Adrenal gland (tissue), 9 donors: ENCODE measurements at regions not wholly inside any gene's neighbourhood (a gene's known extent, or its start where the extent isn't known, plus 50 kb on each side); places are given as distances from the start of the nearest gene placed in this dataset.

Source experiments
- DNase-seq, 7 donors: peaks; one replicate each; pipeline ENCODE4 v3.0.0-alpha.2; 2019 to 2020
- H3K27ac ChIP-seq, 5 donors: fragments of 200-600 bp; sonication (generic) in 4 of 5; 1 replicate in 3 of 5; 2 replicates in 2 of 5; pipeline versions ENCODE4 v1.5.1 to v1.8.0; 2016 to 2020; ENCODE audit warnings: mild to moderate bottlenecking in 1 of 5
- H3K27me3 ChIP-seq: fragments of 200-600 bp; 2 replicates; pipeline ENCODE4 v1.8.0; 2021
- H3K36me3 ChIP-seq, 2 donors: fragments of 200-600 bp; replicated peaks in 1 of 2; 1 replicate in 1 of 2; 2 replicates in 1 of 2; pipeline versions ENCODE4 v1.5.1 to v1.8.0; 2018 to 2022
- H3K4me1 ChIP-seq, 2 donors: fragments of 200-600 bp; replicated peaks in 1 of 2; 1 replicate in 1 of 2; 2 replicates in 1 of 2; pipeline versions ENCODE4 v1.5.1 to v1.8.0; 2018 to 2021
- H3K4me3 ChIP-seq, 4 donors: fragments of 200-600 bp; sonication (generic) in 3 of 4; one replicate each; pipeline ENCODE4 v1.5.1; 2016 to 2018
- H3K9me3 ChIP-seq, 3 donors: fragments of 200-600 bp; sonication (generic) in 1 of 3; replicated peaks in 1 of 3; 1 replicate in 2 of 3; 2 replicates in 1 of 3; pipeline versions ENCODE4 v1.5.1 to v1.8.0; 2016 to 2021
- POLR2A ChIP-seq, 2 donors: fragments of 450-650 bp; IDR thresholded peaks; one replicate each; pipeline ENCODE4 v1.6.1; 2017; ENCODE audit warnings: antibody characterized with exemption in 2 of 2, mild to moderate bottlenecking in 2 of 2, moderate library complexity in 1 of 2
- WGBS, 4 donors: extraction: QIAGEN DNeasy Blood & Tissue Kit in 2 of 4; methylation state at CpG; one replicate each; pipeline versions ENCODE4 v1.1.5 to v1.1.7; 2013 to 2017; 5-methylcytosine and 5-hydroxymethylcytosine counted together
- intact Hi-C, 2 donors: fragments of 100-400 bp; cut with DNase I; formaldehyde crosslinking; loops; one replicate each; pipeline versions ENCODE4 v1.14.1 to v1.15.0; 2022 to 2023
- TF ChIP-seq, protein P1 (sequence below), 6 experiments: fragments of 450-650 bp in 4 of 6; fragments of 200-600 bp in 2 of 6; sonication (generic) in 1 of 6; IDR thresholded peaks; 1 replicate in 5 of 6; 2 replicates in 1 of 6; pipeline versions ENCODE4 v1.5.1 to v1.8.0; 2016 to 2021; ENCODE audit warnings: antibody characterized with exemption in 6 of 6, mild to moderate bottlenecking in 2 of 6, moderate library complexity in 1 of 6
- donor health status: healthy with polysubstance abuse.
- donor health status: Bipolar disorder and iron deficiency.
- donor health status: DM: yes; HTN: yes; CAD: no.
- donor health status: DM: no; HTN: no; CAD: no.
- donor health status: DM: no; HTN: no; CAD: no.

DNA sequence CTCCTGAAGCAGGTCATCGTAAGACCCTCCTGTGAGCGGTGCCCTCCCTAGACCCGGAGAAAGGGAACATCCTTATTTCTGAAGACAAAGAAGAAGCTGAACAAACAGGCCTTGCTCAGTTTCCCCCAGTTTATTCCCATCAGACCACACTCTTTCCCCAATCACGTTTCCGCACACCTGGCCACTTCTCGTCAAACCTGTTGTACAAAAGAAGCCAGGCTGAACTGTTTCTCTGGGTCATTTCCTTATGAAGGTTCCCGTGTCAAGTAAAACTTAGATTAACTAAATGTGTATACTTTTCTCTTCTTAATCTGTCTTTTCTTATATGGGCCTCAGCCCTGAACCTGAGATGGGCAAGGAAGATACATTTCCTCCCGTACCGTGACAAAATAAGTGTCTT is 111.6 kb upstream of the ENPP6 start:
- no peaks in the 10 kb centered on the region for H3K9me3 ChIP-seq
- DNase-seq, result peak in 1 of 7 donors; percentile 20
- no peaks in the 10 kb centered on the region for H3K36me3 ChIP-seq
- peaks cover 23 to 28% of the 10 kb centered on the region in 2 donors for H3K4me1 ChIP-seq
- intact Hi-C loops, result no loop called here
- H3K27ac ChIP-seq, result peak overlapping the region in 2 of 5 donors; percentile 32 to 64
- no peaks in the 10 kb centered on the region for H3K27me3 ChIP-seq
- TF ChIP-seq, protein P1, sequence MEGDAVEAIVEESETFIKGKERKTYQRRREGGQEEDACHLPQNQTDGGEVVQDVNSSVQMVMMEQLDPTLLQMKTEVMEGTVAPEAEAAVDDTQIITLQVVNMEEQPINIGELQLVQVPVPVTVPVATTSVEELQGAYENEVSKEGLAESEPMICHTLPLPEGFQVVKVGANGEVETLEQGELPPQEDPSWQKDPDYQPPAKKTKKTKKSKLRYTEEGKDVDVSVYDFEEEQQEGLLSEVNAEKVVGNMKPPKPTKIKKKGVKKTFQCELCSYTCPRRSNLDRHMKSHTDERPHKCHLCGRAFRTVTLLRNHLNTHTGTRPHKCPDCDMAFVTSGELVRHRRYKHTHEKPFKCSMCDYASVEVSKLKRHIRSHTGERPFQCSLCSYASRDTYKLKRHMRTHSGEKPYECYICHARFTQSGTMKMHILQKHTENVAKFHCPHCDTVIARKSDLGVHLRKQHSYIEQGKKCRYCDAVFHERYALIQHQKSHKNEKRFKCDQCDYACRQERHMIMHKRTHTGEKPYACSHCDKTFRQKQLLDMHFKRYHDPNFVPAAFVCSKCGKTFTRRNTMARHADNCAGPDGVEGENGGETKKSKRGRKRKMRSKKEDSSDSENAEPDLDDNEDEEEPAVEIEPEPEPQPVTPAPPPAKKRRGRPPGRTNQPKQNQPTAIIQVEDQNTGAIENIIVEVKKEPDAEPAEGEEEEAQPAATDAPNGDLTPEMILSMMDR (IDR thresholded peaks at IDR 0.05), result no peak
- no peak for TF ChIP-seq POLR2A (IDR thresholded peaks at IDR 0.05)
- 89 to 92% (median 91%) methylated on average over 9 of the region's 9 CpGs for WGBS, 4 donors
- no peak overlapping the region for H3K4me3 ChIP-seq

DNA sequence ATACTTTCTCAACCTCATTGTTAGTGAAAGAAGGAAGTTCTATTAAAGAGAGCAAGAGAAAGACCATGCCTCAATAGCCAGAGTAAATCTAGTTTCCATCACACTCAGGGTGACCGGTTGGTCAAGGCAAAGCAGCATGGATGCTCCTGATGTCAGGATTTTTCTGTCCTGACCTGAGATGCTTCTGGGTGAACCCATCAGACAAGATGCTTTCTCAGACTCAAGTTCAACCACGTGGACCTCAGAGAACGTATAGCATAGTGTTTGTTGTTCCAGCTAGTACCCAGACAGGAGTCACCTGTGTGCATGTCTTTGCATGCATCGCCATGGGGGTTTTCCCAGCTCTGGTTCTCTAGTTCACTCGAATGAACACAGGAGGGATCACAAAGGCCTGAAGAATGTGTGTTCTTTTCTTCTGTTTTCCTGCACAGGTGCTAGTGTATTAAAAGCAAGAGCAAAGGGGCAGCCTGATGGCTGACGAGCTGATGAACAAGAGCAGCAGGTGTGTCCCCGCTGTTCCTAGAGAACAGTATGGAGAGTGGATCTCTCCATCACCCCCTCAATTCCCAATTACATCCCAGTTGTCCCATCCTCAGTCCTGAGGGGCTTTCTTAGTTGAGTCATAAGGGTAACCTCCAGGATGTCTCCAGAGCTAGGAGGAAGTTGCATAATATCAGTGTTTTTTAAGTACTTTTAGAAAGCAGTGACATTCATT is 110.5 kb upstream of the ENPP6 start:
- Histone ChIP-seq H3K9me3 (no peaks in the 10 kb centered on the region), H3K36me3 (no peaks in the 10 kb centered on the region), H3K4me1 (peaks cover 22 to 25% of the 10 kb centered on the region in 2 donors), H3K4me3 (no peak overlapping the region), H3K27ac (no peak overlapping the region), H3K27me3 (no peaks in the 10 kb centered on the region)
- DNase-seq, result peak in 2 of 7 donors; percentile 11 to 45
- intact Hi-C loops, result no loop called here
- TF ChIP-seq, protein P1 (IDR thresholded peaks at IDR 0.05), result no peak
- no peak for TF ChIP-seq POLR2A (IDR thresholded peaks at IDR 0.05)
- 84 to 95% (median 85%) methylated on average over 5 to 7 of the region's 7 CpGs for WGBS, 4 donors

DNA sequence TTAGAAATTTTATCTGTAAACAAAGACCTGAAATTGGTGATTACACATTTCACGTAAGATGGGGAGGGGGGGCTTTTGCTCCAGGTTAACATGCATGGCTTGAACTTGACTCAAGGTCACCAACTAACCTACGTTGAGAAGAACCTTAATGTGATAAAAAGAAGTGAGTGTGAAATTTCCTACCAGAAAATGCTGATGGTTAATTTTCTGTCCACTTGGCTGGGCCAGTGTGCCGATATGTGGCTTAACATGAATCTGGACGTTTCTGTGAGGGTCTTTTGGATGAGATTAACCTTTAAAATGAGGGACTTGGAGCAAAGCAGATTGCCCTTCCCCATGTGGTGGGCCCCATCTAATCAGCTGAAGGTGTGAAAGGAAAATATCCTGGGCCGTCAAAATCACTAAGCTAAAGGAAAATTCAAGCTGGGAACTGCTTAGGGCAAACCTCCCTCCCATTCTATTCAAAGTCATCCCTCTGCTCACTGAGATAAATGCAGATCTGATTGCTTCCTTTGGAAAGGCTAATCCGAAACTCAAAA is 107.3 kb upstream of the ENPP6 start:
- H3K9me3 ChIP-seq, result no peaks in the 10 kb centered on the region
- 77 to 84% (median 81%) methylated on average over 6 of the region's 6 CpGs for WGBS, 4 donors
- no peaks in the 10 kb centered on the region for H3K36me3 ChIP-seq
- peak in 1 of 7 donors; percentile 28 for DNase-seq
- no peak overlapping the region for H3K4me3 ChIP-seq
- H3K4me1 ChIP-seq, result no peaks in the 10 kb centered on the region
- intact Hi-C loops, result no loop called here
- H3K27me3 ChIP-seq, result no peaks in the 10 kb centered on the region
- TF ChIP-seq POLR2A (IDR thresholded peaks at IDR 0.05), result no peak
- TF ChIP-seq, protein P1 (IDR thresholded peaks at IDR 0.05), result no peak
- H3K27ac ChIP-seq, result no peak overlapping the region

DNA sequence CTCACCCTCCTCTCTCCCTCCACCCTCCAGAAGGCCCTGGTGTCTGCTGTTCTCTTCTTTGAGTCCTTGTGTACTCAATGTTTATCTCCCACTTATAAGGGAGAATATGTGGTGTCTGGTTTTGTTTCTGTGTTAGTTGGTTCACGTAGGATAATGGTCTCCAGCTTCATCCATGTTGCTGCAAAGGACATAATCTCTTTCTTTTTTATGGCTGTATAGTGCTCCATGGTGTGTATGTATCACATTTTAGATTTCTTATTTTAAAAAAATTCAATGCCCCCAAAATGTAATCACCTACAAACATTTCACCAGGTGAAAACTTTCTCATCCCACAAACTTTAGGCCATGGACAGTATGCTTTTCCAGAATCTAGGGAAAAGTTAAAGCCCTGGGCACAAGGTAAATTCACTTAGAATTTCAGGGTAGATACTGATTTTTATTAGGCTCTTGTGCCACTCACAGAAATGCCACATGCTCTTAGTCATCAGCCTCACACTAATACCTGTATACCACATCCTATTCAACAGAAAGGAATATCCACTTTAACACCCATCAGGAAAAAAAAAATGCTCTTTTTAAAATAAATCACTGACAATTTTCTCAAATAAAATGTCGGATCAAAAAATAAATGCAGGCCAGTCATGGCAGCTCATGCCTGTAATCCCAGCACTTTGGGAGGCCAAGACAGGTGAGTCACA is 104.8 kb upstream of the ENPP6 start:
- Histone ChIP-seq H3K27me3 (no peaks in the 10 kb centered on the region), H3K27ac (no peak overlapping the region), H3K4me3 (no peak overlapping the region), H3K9me3 (no peaks in the 10 kb centered on the region), H3K4me1 (no peaks in the 10 kb centered on the region), H3K36me3 (no peaks in the 10 kb centered on the region)
- DNase-seq, result peak in 1 of 7 donors; percentile 18
- intact Hi-C loops, result no loop called here
- no peak for TF ChIP-seq POLR2A (IDR thresholded peaks at IDR 0.05)
- TF ChIP-seq, protein P1 (IDR thresholded peaks at IDR 0.05), result no peak
- WGBS, 4 donors, result 68 to 81% (median 76%) methylated on average over 2 of the region's 2 CpGs
